ENCODE measurements at regions not wholly inside any gene's neighbourhood (a gene's known extent, or its start where the extent isn't known, plus 50 kb on each side); places are given as distances from the start of the nearest gene placed in this dataset.

- no peak overlapping the region for H3K4me3 ChIP-seq
- H3K9me2 ChIP-seq (replicated peaks; ENCODE audit: insufficient read depth): no peaks in the 10 kb centered on the region
- WGBS (ENCODE audit: low lambda C conversion rate, missing lambda C conversion rate): 90% methylated on average over 1 of the region's 1 CpG
- no peak overlapping the region for H2AFZ ChIP-seq
- H3K27ac ChIP-seq: no peak overlapping the region
- DNase-seq (ENCODE audit: low spot score): no peak
- no peaks in the 10 kb centered on the region for H3K79me2 ChIP-seq
- no peak overlapping the region for H3K4me2 ChIP-seq
- H3K4me1 ChIP-seq (ENCODE audit: insufficient read depth): no peaks in the 10 kb centered on the region
- H3K9me3 ChIP-seq (ENCODE audit: low read depth): no peaks in the 10 kb centered on the region
- no peak for TF ChIP-seq CTCF (IDR thresholded peaks at IDR 0.05; ENCODE audit: poor library complexity)
- no peak for TF ChIP-seq EZH2phosphoT487 (IDR thresholded peaks at IDR 0.05; ENCODE audit: low read depth, severe bottlenecking, unreplicated experiment)
- TF ChIP-seq EZH2 (IDR thresholded peaks at IDR 0.05; ENCODE audit: borderline replicate concordance): no peak
- no peaks in the 10 kb centered on the region for H3K36me3 ChIP-seq (replicated peaks; ENCODE audit: insufficient read depth, low read depth)
- H4K20me1 ChIP-seq (ENCODE audit: insufficient read depth, poor library complexity, severe bottlenecking): no peaks in the 10 kb centered on the region
- no peaks in the 10 kb centered on the region for H3K27me3 ChIP-seq
Observed at GRCh38 chr14:38850664-38851063, 252.4 kb downstream of the SEC23A start.

- H3K79me2 ChIP-seq: no peaks in the 10 kb centered on the region
- no peak overlapping the region for H3K4me3 ChIP-seq
- no peak for DNase-seq (ENCODE audit: low spot score)
- H3K9me2 ChIP-seq (replicated peaks; ENCODE audit: insufficient read depth): no peaks in the 10 kb centered on the region
- WGBS (ENCODE audit: low lambda C conversion rate, missing lambda C conversion rate): 70% methylated on average over 2 of the region's 2 CpGs
- no peaks in the 10 kb centered on the region for H4K20me1 ChIP-seq (ENCODE audit: insufficient read depth, poor library complexity, severe bottlenecking)
- H2AFZ ChIP-seq: no peak overlapping the region
- H3K4me1 ChIP-seq (ENCODE audit: insufficient read depth): no peaks in the 10 kb centered on the region
- no peaks in the 10 kb centered on the region for H3K27me3 ChIP-seq
- TF ChIP-seq EZH2phosphoT487 (IDR thresholded peaks at IDR 0.05; ENCODE audit: low read depth, severe bottlenecking, unreplicated experiment) (no peak), CTCF (IDR thresholded peaks at IDR 0.05; ENCODE audit: poor library complexity) (no peak), EZH2 (IDR thresholded peaks at IDR 0.05; ENCODE audit: borderline replicate concordance) (no peak)
- no peak overlapping the region for H3K4me2 ChIP-seq
- no peaks in the 10 kb centered on the region for H3K9me3 ChIP-seq (ENCODE audit: low read depth)
- no peaks in the 10 kb centered on the region for H3K36me3 ChIP-seq (replicated peaks; ENCODE audit: insufficient read depth, low read depth)
- no peak overlapping the region for H3K27ac ChIP-seq
Observed at GRCh38 chr14:38848243-38848935, 254.6 kb downstream of the SEC23A start.

- Histone ChIP-seq H3K27me3 (no peaks in the 10 kb centered on the region), H3K4me2 (no peak overlapping the region), H3K27ac (no peak overlapping the region), H3K9me2 (replicated peaks; ENCODE audit: insufficient read depth) (no peaks in the 10 kb centered on the region), H3K4me3 (no peak overlapping the region), H4K20me1 (ENCODE audit: insufficient read depth, poor library complexity, severe bottlenecking) (no peaks in the 10 kb centered on the region), H3K9me3 (ENCODE audit: low read depth) (no peaks in the 10 kb centered on the region), H2AFZ (no peak overlapping the region), H3K4me1 (ENCODE audit: insufficient read depth) (no peaks in the 10 kb centered on the region), H3K36me3 (replicated peaks; ENCODE audit: insufficient read depth, low read depth) (no peaks in the 10 kb centered on the region), H3K79me2 (no peaks in the 10 kb centered on the region)
- no peak for TF ChIP-seq EZH2phosphoT487 (IDR thresholded peaks at IDR 0.05; ENCODE audit: low read depth, severe bottlenecking, unreplicated experiment)
- TF ChIP-seq CTCF (IDR thresholded peaks at IDR 0.05; ENCODE audit: poor library complexity): no peak
- TF ChIP-seq EZH2 (IDR thresholded peaks at IDR 0.05; ENCODE audit: borderline replicate concordance): no peak
- no peak for DNase-seq (ENCODE audit: low spot score)
- 54% methylated on average over 3 of the region's 3 CpGs for WGBS (ENCODE audit: low lambda C conversion rate, missing lambda C conversion rate)
Observed at GRCh38 chr14:38847161-38847560, 255.9 kb downstream of the SEC23A start.
